ENCODE measurements at regions not wholly inside any gene's neighbourhood (a gene's known extent, or its start where the extent isn't known, plus 50 kb on each side); places are given as distances from the start of the nearest gene placed in this dataset.

GRCh38 chr22:49500942-49501395 is 326.7 kb downstream of the BRD1 start:
- H3K27me3 ChIP-seq (ENCODE audit: insufficient read depth, low read length, poor library complexity, severe bottlenecking): no peaks in the 10 kb centered on the region
- H3K4me2 ChIP-seq (ENCODE audit: low read depth, low read length, poor library complexity, severe bottlenecking): no peak overlapping the region
- no peak overlapping the region for H3K9ac ChIP-seq (ENCODE audit: low read depth, low read length, poor library complexity, severe bottlenecking)
- no peak overlapping the region for H2AFZ ChIP-seq (ENCODE audit: low read length)
- H3K4me3 ChIP-seq (ENCODE audit: low read length, poor library complexity, severe bottlenecking): no peak overlapping the region
- no peaks in the 10 kb centered on the region for H3K36me3 ChIP-seq (ENCODE audit: insufficient read depth, low read length)
- peaks cover 71% of the 10 kb centered on the region for H3K4me1 ChIP-seq (ENCODE audit: insufficient read depth, low read length, poor library complexity, severe bottlenecking)
- H3K9me3 ChIP-seq (ENCODE audit: insufficient read depth, low read depth, low read length): no peaks in the 10 kb centered on the region; the same call in 1 of the 2 replicates
- H4K20me1 ChIP-seq (ENCODE audit: insufficient read depth, low read length, poor library complexity, severe bottlenecking): no peaks in the 10 kb centered on the region
- H3K79me2 ChIP-seq (ENCODE audit: insufficient read depth, low read length): peaks cover 28% of the 10 kb centered on the region
- H3F3A ChIP-seq (ENCODE audit: low read depth): peaks cover 12% of the 10 kb centered on the region
- H3K9me2 ChIP-seq (replicated peaks; ENCODE audit: low read depth, low read length): no peaks in the 10 kb centered on the region
- no peak for TF ChIP-seq CTCF (conservative IDR thresholded peaks at IDR 0.05; ENCODE audit: low read length)
- no peak for TF ChIP-seq EZH2phosphoT487 (IDR thresholded peaks at IDR 0.05; ENCODE audit: borderline replicate concordance)

GRCh38 chr22:49500076-49500460 is 327.6 kb downstream of the BRD1 start:
- Histone ChIP-seq H3K79me2 (ENCODE audit: insufficient read depth, low read length) (peaks cover 28% of the 10 kb centered on the region), H3K4me2 (ENCODE audit: low read depth, low read length, poor library complexity, severe bottlenecking) (peak overlapping the region; percentile 75), H3F3A (ENCODE audit: low read depth) (peaks cover 12% of the 10 kb centered on the region), H3K4me1 (ENCODE audit: insufficient read depth, low read length, poor library complexity, severe bottlenecking) (peaks cover 70% of the 10 kb centered on the region), H3K4me3 (ENCODE audit: low read length, poor library complexity, severe bottlenecking) (peak overlapping the region; percentile 54), H3K27me3 (ENCODE audit: insufficient read depth, low read length, poor library complexity, severe bottlenecking) (no peaks in the 10 kb centered on the region), H3K36me3 (ENCODE audit: insufficient read depth, low read length) (no peaks in the 10 kb centered on the region), H3K9ac (ENCODE audit: low read depth, low read length, poor library complexity, severe bottlenecking) (peak overlapping the region; percentile 61), H3K9me2 (replicated peaks; ENCODE audit: low read depth, low read length) (no peaks in the 10 kb centered on the region), H4K20me1 (ENCODE audit: insufficient read depth, low read length, poor library complexity, severe bottlenecking) (no peaks in the 10 kb centered on the region), H3K9me3 (ENCODE audit: insufficient read depth, low read depth, low read length) (no peaks in the 10 kb centered on the region; the same call in 1 of the 2 replicates), H2AFZ (ENCODE audit: low read length) (no peak overlapping the region)
- TF ChIP-seq CTCF (conservative IDR thresholded peaks at IDR 0.05; ENCODE audit: low read length): no peak
- no peak for TF ChIP-seq EZH2phosphoT487 (IDR thresholded peaks at IDR 0.05; ENCODE audit: borderline replicate concordance)

GRCh38 chr22:49499433-49500075 is 328.1 kb downstream of the BRD1 start:
- Histone ChIP-seq H3K4me2 (ENCODE audit: low read depth, low read length, poor library complexity, severe bottlenecking) (peak overlapping the region; percentile 75), H3K79me2 (ENCODE audit: insufficient read depth, low read length) (peaks cover 33% of the 10 kb centered on the region), H3K4me3 (ENCODE audit: low read length, poor library complexity, severe bottlenecking) (peak overlapping the region; percentile 54), H3K27me3 (ENCODE audit: insufficient read depth, low read length, poor library complexity, severe bottlenecking) (no peaks in the 10 kb centered on the region), H3K9me2 (replicated peaks; ENCODE audit: low read depth, low read length) (no peaks in the 10 kb centered on the region), H3K4me1 (ENCODE audit: insufficient read depth, low read length, poor library complexity, severe bottlenecking) (peaks cover 65% of the 10 kb centered on the region), H2AFZ (ENCODE audit: low read length) (no peak overlapping the region), H3K9me3 (ENCODE audit: insufficient read depth, low read depth, low read length) (no peaks in the 10 kb centered on the region; the same call in 1 of the 2 replicates), H4K20me1 (ENCODE audit: insufficient read depth, low read length, poor library complexity, severe bottlenecking) (no peaks in the 10 kb centered on the region), H3F3A (ENCODE audit: low read depth) (peaks cover 12% of the 10 kb centered on the region), H3K36me3 (ENCODE audit: insufficient read depth, low read length) (no peaks in the 10 kb centered on the region), H3K9ac (ENCODE audit: low read depth, low read length, poor library complexity, severe bottlenecking) (peak overlapping the region; percentile 61)
- TF ChIP-seq CTCF (conservative IDR thresholded peaks at IDR 0.05; ENCODE audit: low read length): no peak
- no peak for TF ChIP-seq EZH2phosphoT487 (IDR thresholded peaks at IDR 0.05; ENCODE audit: borderline replicate concordance)
